ENCODE measurements at regions not wholly inside any gene's neighbourhood (a gene's known extent, or its start where the extent isn't known, plus 50 kb on each side); places are given as distances from the start of the nearest gene placed in this dataset.

GRCh38 chr12:97159377-97159776 is 252.3 kb downstream of the NEDD1 start (continued):
- TF ChIP-seq HNF1A (IDR thresholded peaks at IDR 0.05; ENCODE audit: low read depth) = 0 out of 2 replicates have a peak, but pooled peaks have one; percentile 14
- TF ChIP-seq HNF1A (CRISPR knock-in tag; IDR thresholded peaks at IDR 0.05; ENCODE audit: borderline replicate concordance) = no peak; the same call in 1 of the 2 replicates
- TF ChIP-seq EP300 (IDR thresholded peaks at IDR 0.05; ENCODE audit: low read depth in 2 of 2, low read length in 2 of 2) = peak in 1 of 2 experiments; percentile 57; a peak in 2 of 4 replicates
- TF ChIP-seq EP300 (CRISPR knock-in tag; IDR thresholded peaks at IDR 0.05; ENCODE audit: borderline replicate concordance) = no peak
- no peak for TF ChIP-seq ZHX2 (IDR thresholded peaks at IDR 0.05; ENCODE audit: low read depth)
- TF ChIP-seq ZHX2 (CRISPR knock-in tag; IDR thresholded peaks at IDR 0.05; ENCODE audit: borderline replicate concordance) = no peak
- no peak for TF ChIP-seq ZNF556 (CRISPR knock-in tag; IDR thresholded peaks at IDR 0.05; ENCODE audit: borderline replicate concordance)
- no peak for TF ChIP-seq ISL2 (CRISPR knock-in tag; IDR thresholded peaks at IDR 0.05)
- peak; percentile 89 for TF ChIP-seq TEAD3 (CRISPR knock-in tag; optimal IDR thresholded peaks at IDR 0.05; ENCODE audit: borderline replicate concordance)
- no peak for TF ChIP-seq ZNF646 (CRISPR knock-in tag; IDR thresholded peaks at IDR 0.05)
- TF ChIP-seq ZNF30 (CRISPR knock-in tag; IDR thresholded peaks at IDR 0.05) = no peak
- no peak for TF ChIP-seq NFATC3 (CRISPR knock-in tag; IDR thresholded peaks at IDR 0.05)
- no peak for TF ChIP-seq DNMT1 (CRISPR knock-in tag; IDR thresholded peaks at IDR 0.05)
- TF ChIP-seq SPEN (CRISPR knock-in tag; IDR thresholded peaks at IDR 0.05; ENCODE audit: low read depth) = no peak
